ENCODE measurements at regions not wholly inside any gene's neighbourhood (a gene's known extent, or its start where the extent isn't known, plus 50 kb on each side); places are given as distances from the start of the nearest gene placed in this dataset.

GRCh38 chr6:43873806-43874714, 104.0 kb downstream of the VEGFA start:
- H3K4me1 Mint-ChIP-seq: no peaks in the 10 kb centered on the region
- ATAC-seq (ENCODE audit: low read depth) (no peak), DNase-seq (ENCODE audit: low spot score in 2 of 2) (no peak)
- H3K27me3 Mint-ChIP-seq: peaks cover 6% of the 10 kb centered on the region
- H3K36me3 Mint-ChIP-seq: no peaks in the 10 kb centered on the region
- peaks cover 1% of the 10 kb centered on the region for H3K9me3 Mint-ChIP-seq
- no peak overlapping the region for H3K27ac Mint-ChIP-seq
- H3K4me3 Mint-ChIP-seq: no peak overlapping the region

- H3K27me3 Mint-ChIP-seq: peaks cover 12% of the 10 kb centered on the region
- no peaks in the 10 kb centered on the region for H3K4me1 Mint-ChIP-seq
- no peak overlapping the region for H3K27ac Mint-ChIP-seq
- no peak overlapping the region for H3K4me3 Mint-ChIP-seq
- peaks cover 1% of the 10 kb centered on the region for H3K9me3 Mint-ChIP-seq
- DNase-seq (ENCODE audit: low spot score in 2 of 2): no peak
- H3K36me3 Mint-ChIP-seq: no peaks in the 10 kb centered on the region
- no peak for ATAC-seq (ENCODE audit: low read depth)
Measured at GRCh38 chr6:43871933-43872332, 101.9 kb downstream of the VEGFA start.

- Mint-ChIP-seq H3K36me3 (no peaks in the 10 kb centered on the region), H3K27me3 (peaks cover 12% of the 10 kb centered on the region), H3K9me3 (peaks cover 1% of the 10 kb centered on the region), H3K4me1 (no peaks in the 10 kb centered on the region), H3K4me3 (no peak overlapping the region), H3K27ac (no peak overlapping the region)
- DNase-seq (ENCODE audit: low spot score in 2 of 2) (no peak), ATAC-seq (ENCODE audit: low read depth) (no peak)
Measured at GRCh38 chr6:43871284-43871683, 101.3 kb downstream of the VEGFA start.

- no peak for DNase-seq (ENCODE audit: low spot score in 2 of 2)
- no peak overlapping the region for H3K4me3 Mint-ChIP-seq
- H3K4me1 Mint-ChIP-seq: no peaks in the 10 kb centered on the region
- no peak for ATAC-seq (ENCODE audit: low read depth)
- H3K27ac Mint-ChIP-seq: no peak overlapping the region
- no peaks in the 10 kb centered on the region for H3K36me3 Mint-ChIP-seq
- H3K27me3 Mint-ChIP-seq: peaks cover 12% of the 10 kb centered on the region
- peaks cover 1% of the 10 kb centered on the region for H3K9me3 Mint-ChIP-seq
Measured at GRCh38 chr6:43870660-43871061, 100.7 kb downstream of the VEGFA start.

GRCh38 chr6:43869792-43870659, 100.0 kb downstream of the VEGFA start:
- H3K4me1 Mint-ChIP-seq: no peaks in the 10 kb centered on the region
- DNase-seq (ENCODE audit: low spot score in 2 of 2): no peak
- no peaks in the 10 kb centered on the region for H3K36me3 Mint-ChIP-seq
- ATAC-seq (ENCODE audit: low read depth): no peak
- H3K4me3 Mint-ChIP-seq: no peak overlapping the region
- peaks cover 14% of the 10 kb centered on the region for H3K27me3 Mint-ChIP-seq
- H3K27ac Mint-ChIP-seq: no peak overlapping the region
- peaks cover 1% of the 10 kb centered on the region for H3K9me3 Mint-ChIP-seq

GRCh38 chr6:43869079-43869710, 99.2 kb downstream of the VEGFA start:
- no peak overlapping the region for H3K27ac Mint-ChIP-seq
- no peak for DNase-seq (ENCODE audit: low spot score in 2 of 2)
- ATAC-seq (ENCODE audit: low read depth): no peak
- H3K36me3 Mint-ChIP-seq: no peaks in the 10 kb centered on the region
- H3K4me3 Mint-ChIP-seq: no peak overlapping the region
- H3K9me3 Mint-ChIP-seq: peaks cover 1% of the 10 kb centered on the region
- H3K27me3 Mint-ChIP-seq: peaks cover 15% of the 10 kb centered on the region
- H3K4me1 Mint-ChIP-seq: no peaks in the 10 kb centered on the region

- H3K4me1 Mint-ChIP-seq: no peaks in the 10 kb centered on the region
- H3K27ac Mint-ChIP-seq: no peak overlapping the region
- H3K4me3 Mint-ChIP-seq: no peak overlapping the region
- ATAC-seq (ENCODE audit: low read depth): no peak
- H3K9me3 Mint-ChIP-seq: peaks cover 1% of the 10 kb centered on the region
- no peaks in the 10 kb centered on the region for H3K36me3 Mint-ChIP-seq
- no peak for DNase-seq (ENCODE audit: low spot score in 2 of 2)
- H3K27me3 Mint-ChIP-seq: peaks cover 15% of the 10 kb centered on the region
Measured at GRCh38 chr6:43868467-43868866, 98.5 kb downstream of the VEGFA start.

- Mint-ChIP-seq H3K4me1 (no peaks in the 10 kb centered on the region), H3K9me3 (peaks cover 1% of the 10 kb centered on the region), H3K36me3 (no peaks in the 10 kb centered on the region), H3K4me3 (no peak overlapping the region), H3K27me3 (peaks cover 13% of the 10 kb centered on the region), H3K27ac (no peak overlapping the region)
- ATAC-seq (ENCODE audit: low read depth): no peak
- no peak for DNase-seq (ENCODE audit: low spot score in 2 of 2)
Measured at GRCh38 chr6:43867996-43868395, 98.0 kb downstream of the VEGFA start.

- Mint-ChIP-seq H3K36me3 (no peaks in the 10 kb centered on the region), H3K9me3 (peaks cover 1% of the 10 kb centered on the region), H3K27ac (no peak overlapping the region), H3K27me3 (peaks cover 12% of the 10 kb centered on the region), H3K4me1 (no peaks in the 10 kb centered on the region), H3K4me3 (no peak overlapping the region)
- ATAC-seq (ENCODE audit: low read depth) (no peak), DNase-seq (ENCODE audit: low spot score in 2 of 2) (no peak)
Measured at GRCh38 chr6:43867246-43867645, 97.2 kb downstream of the VEGFA start.

- no peak overlapping the region for H3K27ac Mint-ChIP-seq
- no peak for DNase-seq (ENCODE audit: low spot score in 2 of 2)
- H3K4me3 Mint-ChIP-seq: no peak overlapping the region
- no peaks in the 10 kb centered on the region for H3K36me3 Mint-ChIP-seq
- ATAC-seq (ENCODE audit: low read depth): no peak
- peaks cover 12% of the 10 kb centered on the region for H3K27me3 Mint-ChIP-seq
- no peaks in the 10 kb centered on the region for H3K4me1 Mint-ChIP-seq
- H3K9me3 Mint-ChIP-seq: peaks cover 1% of the 10 kb centered on the region
Measured at GRCh38 chr6:43865932-43866645, 96.1 kb downstream of the VEGFA start.

- Mint-ChIP-seq H3K4me1 (no peaks in the 10 kb centered on the region), H3K4me3 (no peak overlapping the region), H3K9me3 (no peaks in the 10 kb centered on the region), H3K36me3 (no peaks in the 10 kb centered on the region), H3K27ac (no peak overlapping the region), H3K27me3 (peaks cover 10% of the 10 kb centered on the region)
- DNase-seq (ENCODE audit: low spot score in 2 of 2): no peak
- no peak for ATAC-seq (ENCODE audit: low read depth)
Measured at GRCh38 chr6:43865086-43865485, 95.1 kb downstream of the VEGFA start.

- Mint-ChIP-seq H3K4me3 (no peak overlapping the region), H3K27me3 (peaks cover 16% of the 10 kb centered on the region), H3K36me3 (no peaks in the 10 kb centered on the region), H3K4me1 (no peaks in the 10 kb centered on the region), H3K27ac (no peak overlapping the region), H3K9me3 (no peaks in the 10 kb centered on the region)
- ATAC-seq (ENCODE audit: low read depth) (no peak), DNase-seq (ENCODE audit: low spot score in 2 of 2) (no peak)
Measured at GRCh38 chr6:43862925-43863324, 92.9 kb downstream of the VEGFA start.

GRCh38 chr6:43861212-43861894, 91.3 kb downstream of the VEGFA start:
- DNase-seq (ENCODE audit: low spot score in 2 of 2) (no peak), ATAC-seq (ENCODE audit: low read depth) (no peak)
- H3K36me3 Mint-ChIP-seq: no peaks in the 10 kb centered on the region
- H3K4me1 Mint-ChIP-seq: no peaks in the 10 kb centered on the region
- H3K27me3 Mint-ChIP-seq: peaks cover 11% of the 10 kb centered on the region
- no peaks in the 10 kb centered on the region for H3K9me3 Mint-ChIP-seq
- H3K27ac Mint-ChIP-seq: no peak overlapping the region
- no peak overlapping the region for H3K4me3 Mint-ChIP-seq

Data from memory B cell (primary cell).